Natural killer cell (primary cell): ENCODE measurements at regions not wholly inside any gene's neighbourhood (a gene's known extent, or its start where the extent isn't known, plus 50 kb on each side); places are given as distances from the start of the nearest gene placed in this dataset.

Source experiments
- ATAC-seq, 3 donors: fragments of 150-1000 bp in 2 of 3; fragments of 200-7000 bp in 1 of 3; cut with Tn5 transposase; 1 replicate in 1 of 3; 2 replicates in 2 of 3; pipeline ENCODE4 v1.10.0; 2021; ENCODE audit warnings: mild to moderate bottlenecking in 2 of 3, moderate library complexity in 2 of 3
- DNase-seq, 2 donors: peaks; one replicate each; pipeline versions ENCODE4 v3.0.0 to v3.0.0-alpha.2; 2013 to 2021; ENCODE audit warnings: mixed read lengths in 1 of 2
- H3K27ac ChIP-seq: one replicate; pipeline ENCODE4 v1.5.1; 2013; ENCODE audit warnings: mild to moderate bottlenecking, low read length
- H3K27me3 ChIP-seq: one replicate; pipeline ENCODE4 v1.6.1; 2013; ENCODE audit warnings: low read length; ENCODE audit not compliant: control insufficient read depth, insufficient read depth
- H3K36me3 ChIP-seq: one replicate; pipeline ENCODE4 v1.6.1; 2013; ENCODE audit warnings: low read length; ENCODE audit not compliant: control insufficient read depth, insufficient read depth
- H3K4me1 ChIP-seq: one replicate; pipeline ENCODE4 v1.6.1; 2013; ENCODE audit warnings: low read length; ENCODE audit not compliant: control insufficient read depth, insufficient read depth
- H3K4me3 ChIP-seq: one replicate; pipeline ENCODE4 v1.5.1; 2013; ENCODE audit warnings: low read length
- H3K9me3 ChIP-seq: one replicate; pipeline ENCODE4 v1.6.1; 2013; ENCODE audit warnings: low read length; ENCODE audit not compliant: control insufficient read depth, insufficient read depth
- H3K27ac Mint-ChIP-seq, 2 donors: one replicate each; pipeline ENCODE4 v1.8.0; 2022; ENCODE audit warnings: mild to moderate bottlenecking in 2 of 2, mixed read lengths in 2 of 2, moderate library complexity in 1 of 2
- H3K27me3 Mint-ChIP-seq, 2 donors: one replicate each; pipeline ENCODE4 v1.8.0; 2022; ENCODE audit warnings: low read depth in 2 of 2, mixed read lengths in 2 of 2
- H3K36me3 Mint-ChIP-seq: one replicate; pipeline ENCODE4 v1.8.0; 2022; ENCODE audit warnings: mixed read lengths
- H3K4me1 Mint-ChIP-seq, 2 donors: one replicate each; pipeline ENCODE4 v1.8.0; 2022; ENCODE audit warnings: mixed read lengths in 2 of 2
- H3K4me3 Mint-ChIP-seq: one replicate; pipeline ENCODE4 v1.8.0; 2022; ENCODE audit warnings: mild to moderate bottlenecking, moderate library complexity, mixed read lengths
- H3K9me3 Mint-ChIP-seq, 2 donors: one replicate each; pipeline ENCODE4 v1.8.0; 2022; ENCODE audit warnings: mixed read lengths in 2 of 2
- CTCF ChIP-seq: fragments of 200-600 bp; IDR thresholded peaks from one replicate; pipeline ENCODE4 v1.8.0; 2022; ENCODE audit warnings: antibody characterized with exemption
- WGBS: methylation state at CpG from one replicate; pipeline ENCODE4 v1.1.7; 2013; ENCODE audit warnings: missing lambda C conversion rate; ENCODE audit not compliant: insufficient coverage; 5-methylcytosine and 5-hydroxymethylcytosine counted together
- intact Hi-C: fragments of 100-400 bp; cut with micrococcal nuclease; formaldehyde crosslinking; loops from one replicate; pipeline ENCODE4 v1.14.2; 2022

DNA sequence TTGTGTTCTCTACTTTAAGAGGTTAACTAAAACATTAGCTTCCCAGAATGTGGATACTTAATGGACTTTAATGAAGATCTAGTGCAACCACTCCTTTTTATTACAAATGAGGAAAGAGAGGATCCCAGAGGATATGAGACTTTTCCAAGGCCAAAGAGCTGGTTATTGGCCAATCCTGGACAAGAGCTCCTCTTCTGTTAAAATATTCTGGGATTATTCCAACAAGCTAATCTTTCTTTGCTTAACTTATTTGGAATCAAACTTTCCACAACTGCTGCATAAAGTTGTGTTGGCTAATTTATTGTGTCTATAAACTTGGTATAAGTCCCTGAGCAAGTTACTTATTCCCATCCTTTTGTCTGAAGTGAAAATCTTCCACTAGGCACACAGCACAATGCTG lies 174.2 kb upstream of the HCCS start:
- Histone ChIP-seq H3K4me1 (no peaks in the 10 kb centered on the region), H3K36me3 (no peaks in the 10 kb centered on the region), H3K27me3 (no peaks in the 10 kb centered on the region), H3K4me3 (no peak overlapping the region), H3K9me3 (peaks cover 2% of the 10 kb centered on the region), H3K27ac (no peak overlapping the region)
- no peaks in the 10 kb centered on the region for H3K4me1 Mint-ChIP-seq
- no peak for TF ChIP-seq CTCF
- DNase-seq (no peak), ATAC-seq (no peak)
- intact Hi-C loops: no loop called here
- no peak overlapping the region for H3K27ac Mint-ChIP-seq
- peaks cover 6% of the 10 kb centered on the region for H3K36me3 Mint-ChIP-seq
- no peak overlapping the region for H3K4me3 Mint-ChIP-seq
- H3K9me3 Mint-ChIP-seq: peaks cover 7 to 11% of the 10 kb centered on the region in 2 donors
- H3K27me3 Mint-ChIP-seq: no peaks in the 10 kb centered on the region

GRCh38 chrX:10938365-10938923 lies 172.7 kb upstream of the HCCS start:
- H3K36me3 Mint-ChIP-seq: peaks cover 6% of the 10 kb centered on the region
- DNase-seq: no peak
- intact Hi-C loops: no loop called here
- peaks cover 8 to 12% of the 10 kb centered on the region in 2 donors for H3K9me3 Mint-ChIP-seq
- Histone ChIP-seq H3K4me3 (no peak overlapping the region), H3K36me3 (no peaks in the 10 kb centered on the region), H3K4me1 (no peaks in the 10 kb centered on the region), H3K9me3 (no peaks in the 10 kb centered on the region), H3K27ac (no peak overlapping the region), H3K27me3 (no peaks in the 10 kb centered on the region)
- H3K27me3 Mint-ChIP-seq: no peaks in the 10 kb centered on the region
- TF ChIP-seq CTCF: no peak
- 76% methylated on average over 3 of the region's 6 CpGs for whole genome bisulfite sequencing
- H3K27ac Mint-ChIP-seq: no peak overlapping the region
- no peak for ATAC-seq
- no peaks in the 10 kb centered on the region for H3K4me1 Mint-ChIP-seq
- no peak overlapping the region for H3K4me3 Mint-ChIP-seq

DNA sequence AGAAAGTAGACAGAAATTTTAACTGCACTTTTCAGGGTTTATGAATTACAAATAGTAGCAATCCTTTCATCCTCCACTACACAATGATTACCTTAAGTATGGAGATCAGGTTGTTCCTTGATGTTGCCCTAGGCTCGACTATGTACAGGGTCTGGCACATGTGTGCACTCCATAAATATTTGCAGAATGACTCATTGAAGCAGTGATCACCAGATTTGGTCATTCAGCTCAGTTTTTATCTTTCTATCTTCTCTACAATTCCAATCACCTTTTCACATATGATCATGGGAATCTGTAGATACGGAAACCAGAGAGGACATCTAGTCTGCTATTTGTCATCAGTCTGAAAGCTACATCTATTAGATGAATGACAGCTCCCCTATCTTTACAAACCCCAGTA lies 171.7 kb upstream of the HCCS start:
- no peak overlapping the region for H3K27ac ChIP-seq
- 89% methylated on average over 1 of the region's 2 CpGs for WGBS
- DNase-seq: no peak

More for the DNA sequence above, 171.7 kb upstream of the HCCS start:
- peaks cover 7 to 11% of the 10 kb centered on the region in 2 donors for H3K9me3 Mint-ChIP-seq
- Histone ChIP-seq H3K4me1 (no peaks in the 10 kb centered on the region), H3K9me3 (no peaks in the 10 kb centered on the region), H3K27me3 (no peaks in the 10 kb centered on the region), H3K36me3 (no peaks in the 10 kb centered on the region), H3K4me3 (no peak overlapping the region)
- no peaks in the 10 kb centered on the region for H3K27me3 Mint-ChIP-seq
- ATAC-seq: no peak
- TF ChIP-seq CTCF: no peak
- intact Hi-C loops: no loop called here
- H3K36me3 Mint-ChIP-seq: peaks cover 6% of the 10 kb centered on the region
- no peak overlapping the region for H3K27ac Mint-ChIP-seq
- no peaks in the 10 kb centered on the region for H3K4me1 Mint-ChIP-seq
- no peak overlapping the region for H3K4me3 Mint-ChIP-seq
